GM21390 (cell line): ENCODE measurements at regions not wholly inside any gene's neighbourhood (a gene's known extent, or its start where the extent isn't known, plus 50 kb on each side); places are given as distances from the start of the nearest gene placed in this dataset.

Experiments used
- ATAC-seq: cut with Tn5 transposase; IDR thresholded peaks from one replicate; pipeline ENCODE4 v1.9.1; 2021; ENCODE audit not compliant: unreplicated experiment

- ATAC-seq = no peak
These were observed 210.1 kb downstream of the PCDH7 start for GRCh38 chr4:30930276-30930675.

GRCh38 chr4:30932581-30932980 is 212.4 kb downstream of the PCDH7 start:
- ATAC-seq = no peak

- ATAC-seq = no peak
These were observed 218.9 kb downstream of the PCDH7 start for GRCh38 chr4:30939069-30939468.

GRCh38 chr4:30939684-30940083 is 219.5 kb downstream of the PCDH7 start:
- no peak for ATAC-seq

- ATAC-seq = no peak
These were observed 221.5 kb downstream of the PCDH7 start for GRCh38 chr4:30941641-30942040.

GRCh38 chr4:30943356-30943755 is 223.2 kb downstream of the PCDH7 start:
- no peak for ATAC-seq

GRCh38 chr4:30945586-30945985 is 225.4 kb downstream of the PCDH7 start:
- no peak for ATAC-seq

- no peak for ATAC-seq
These were observed 226.1 kb downstream of the PCDH7 start for GRCh38 chr4:30946288-30946687.

GRCh38 chr4:30948653-30949052 is 228.5 kb downstream of the PCDH7 start:
- no peak for ATAC-seq

GRCh38 chr4:30950737-30951136 is 230.6 kb downstream of the PCDH7 start:
- ATAC-seq = no peak

GRCh38 chr4:30952526-30953219 is 232.5 kb downstream of the PCDH7 start:
- no peak for ATAC-seq

GRCh38 chr4:30953799-30954198 is 233.6 kb downstream of the PCDH7 start:
- no peak for ATAC-seq

GRCh38 chr4:30956916-30957315 is 236.7 kb downstream of the PCDH7 start:
- no peak for ATAC-seq

GRCh38 chr4:30957706-30958105 is 237.5 kb downstream of the PCDH7 start:
- no peak for ATAC-seq

GRCh38 chr4:30959781-30960485 is 239.8 kb downstream of the PCDH7 start:
- ATAC-seq = no peak

- no peak for ATAC-seq
These were observed 242.8 kb downstream of the PCDH7 start for GRCh38 chr4:30962939-30963338.

- no peak for ATAC-seq
These were observed 248.8 kb downstream of the PCDH7 start for GRCh38 chr4:30968926-30969325.

- no peak for ATAC-seq
These were observed 252.4 kb downstream of the PCDH7 start for GRCh38 chr4:30972542-30972941.

GRCh38 chr4:30973993-30974392 is 253.8 kb downstream of the PCDH7 start:
- no peak for ATAC-seq

- no peak for ATAC-seq
These were observed 259.2 kb downstream of the PCDH7 start for GRCh38 chr4:30979402-30979801.

GRCh38 chr4:30989508-30989907 is 269.3 kb downstream of the PCDH7 start:
- ATAC-seq = no peak

GRCh38 chr4:30996841-30997240 is 276.7 kb downstream of the PCDH7 start:
- no peak for ATAC-seq

- no peak for ATAC-seq
These were observed 284.9 kb downstream of the PCDH7 start for GRCh38 chr4:31005037-31005436.
